Progenitor cell of endocrine pancreas (in vitro differentiated cells): ENCODE measurements at regions not wholly inside any gene's neighbourhood (a gene's known extent, or its start where the extent isn't known, plus 50 kb on each side); places are given as distances from the start of the nearest gene placed in this dataset.

Source experiments
- DNase-seq: peaks from one replicate; pipeline ENCODE4 v3.0.0; 2021; ENCODE audit warnings: low spot score; ENCODE audit not compliant: unreplicated experiment
- H3K27ac Mint-ChIP-seq: 2 replicates; pipeline ENCODE4 v1.8.0; 2021; ENCODE audit warnings: mild to moderate bottlenecking, moderate library complexity, mixed read lengths
- H3K27me3 Mint-ChIP-seq: 2 replicates; pipeline ENCODE4 v1.8.0; 2021; ENCODE audit warnings: mixed read lengths
- H3K36me3 Mint-ChIP-seq: 2 replicates; pipeline ENCODE4 v1.8.0; 2022; ENCODE audit warnings: mixed read lengths; ENCODE audit not compliant: insufficient read depth
- H3K4me1 Mint-ChIP-seq: 2 replicates; pipeline ENCODE4 v1.8.0; 2021; ENCODE audit warnings: low read depth, mixed read lengths
- H3K4me3 Mint-ChIP-seq: 2 replicates; pipeline ENCODE4 v1.8.0; 2021; ENCODE audit warnings: low read depth, mild to moderate bottlenecking, moderate library complexity, mixed read lengths
- H3K9me3 Mint-ChIP-seq: 2 replicates; pipeline ENCODE4 v1.8.0; 2021; ENCODE audit warnings: low read depth, mixed read lengths
- TF ChIP-seq, protein P1 (sequence below): fragments of 200-600 bp; sonication (generic); IDR thresholded peaks from one replicate; pipeline ENCODE4 v1.5.0; 2021; ENCODE audit warnings: antibody characterized with exemption, mild to moderate bottlenecking; ENCODE audit not compliant: unreplicated experiment

DNA sequence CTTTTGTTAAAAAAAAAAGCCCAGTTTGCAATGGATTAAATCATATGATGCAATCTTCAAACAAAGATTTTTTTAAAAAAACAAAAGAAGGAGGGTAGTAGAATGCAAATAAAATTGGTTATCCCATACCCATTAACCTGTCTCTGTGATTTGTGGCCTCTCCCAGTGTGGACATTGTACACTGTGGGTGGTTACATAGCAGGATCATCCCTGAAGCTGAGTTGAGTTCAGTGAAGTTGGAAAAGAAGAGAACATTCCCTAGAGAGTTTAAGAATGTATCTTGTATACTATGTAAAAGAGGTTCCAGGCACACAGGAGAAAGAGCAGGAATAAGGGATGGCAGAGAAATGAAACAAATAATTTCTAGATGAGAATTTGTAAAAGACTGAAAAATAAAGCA is 142.4 kb upstream of the SLC16A7 start:
- H3K9me3 Mint-ChIP-seq = no peaks in the 10 kb centered on the region
- no peaks in the 10 kb centered on the region for H3K36me3 Mint-ChIP-seq
- no peak for DNase-seq
- H3K4me1 Mint-ChIP-seq = peaks cover 5% of the 10 kb centered on the region
- no peak overlapping the region for H3K4me3 Mint-ChIP-seq
- H3K27me3 Mint-ChIP-seq = no peaks in the 10 kb centered on the region
- TF ChIP-seq, protein P1, sequence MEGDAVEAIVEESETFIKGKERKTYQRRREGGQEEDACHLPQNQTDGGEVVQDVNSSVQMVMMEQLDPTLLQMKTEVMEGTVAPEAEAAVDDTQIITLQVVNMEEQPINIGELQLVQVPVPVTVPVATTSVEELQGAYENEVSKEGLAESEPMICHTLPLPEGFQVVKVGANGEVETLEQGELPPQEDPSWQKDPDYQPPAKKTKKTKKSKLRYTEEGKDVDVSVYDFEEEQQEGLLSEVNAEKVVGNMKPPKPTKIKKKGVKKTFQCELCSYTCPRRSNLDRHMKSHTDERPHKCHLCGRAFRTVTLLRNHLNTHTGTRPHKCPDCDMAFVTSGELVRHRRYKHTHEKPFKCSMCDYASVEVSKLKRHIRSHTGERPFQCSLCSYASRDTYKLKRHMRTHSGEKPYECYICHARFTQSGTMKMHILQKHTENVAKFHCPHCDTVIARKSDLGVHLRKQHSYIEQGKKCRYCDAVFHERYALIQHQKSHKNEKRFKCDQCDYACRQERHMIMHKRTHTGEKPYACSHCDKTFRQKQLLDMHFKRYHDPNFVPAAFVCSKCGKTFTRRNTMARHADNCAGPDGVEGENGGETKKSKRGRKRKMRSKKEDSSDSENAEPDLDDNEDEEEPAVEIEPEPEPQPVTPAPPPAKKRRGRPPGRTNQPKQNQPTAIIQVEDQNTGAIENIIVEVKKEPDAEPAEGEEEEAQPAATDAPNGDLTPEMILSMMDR = no peak
- H3K27ac Mint-ChIP-seq = no peak overlapping the region

DNA sequence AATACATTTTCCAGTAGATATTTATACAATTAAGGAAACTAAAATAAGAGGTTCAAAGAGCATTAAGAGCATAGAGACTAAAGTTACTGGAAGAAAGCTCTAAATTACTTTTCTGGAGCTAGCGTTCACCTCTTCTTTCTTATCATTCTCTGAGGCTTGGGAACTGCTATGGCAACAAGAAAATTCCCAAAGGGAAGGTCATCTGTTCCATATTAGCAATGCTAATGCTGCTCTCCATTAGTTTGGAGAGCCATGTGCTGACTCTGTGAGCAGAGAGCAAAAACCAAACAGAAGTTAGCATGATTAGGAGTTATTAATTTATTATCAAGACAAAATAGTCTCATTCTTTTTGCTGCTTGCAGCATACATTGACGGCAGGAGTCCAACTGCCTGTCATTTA is 143.1 kb upstream of the SLC16A7 start:
- peaks cover 5% of the 10 kb centered on the region for H3K4me1 Mint-ChIP-seq
- TF ChIP-seq, protein P1 = no peak
- H3K36me3 Mint-ChIP-seq = no peaks in the 10 kb centered on the region
- H3K27me3 Mint-ChIP-seq = no peaks in the 10 kb centered on the region
- no peak overlapping the region for H3K27ac Mint-ChIP-seq
- H3K4me3 Mint-ChIP-seq = no peak overlapping the region
- no peaks in the 10 kb centered on the region for H3K9me3 Mint-ChIP-seq
- no peak for DNase-seq

DNA sequence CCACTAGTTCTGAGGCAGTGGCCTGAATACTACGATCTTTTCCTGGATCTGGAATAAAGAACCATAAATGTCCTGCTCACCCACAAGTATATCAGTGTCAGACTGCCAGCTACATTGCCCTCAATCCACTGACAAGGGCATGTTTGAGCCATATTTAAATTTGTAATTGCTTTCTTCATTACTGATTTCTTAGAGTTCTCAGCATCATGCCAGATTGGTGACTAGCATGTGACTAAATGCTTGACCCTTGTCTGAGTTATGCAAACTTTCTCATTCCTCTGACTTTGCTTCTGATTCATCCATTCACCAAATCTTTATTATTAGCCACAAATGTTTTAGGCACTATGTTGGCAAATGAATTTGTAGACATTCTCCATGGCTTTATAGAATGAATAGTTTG is 143.6 kb upstream of the SLC16A7 start:
- no peak overlapping the region for H3K4me3 Mint-ChIP-seq
- peaks cover 5% of the 10 kb centered on the region for H3K4me1 Mint-ChIP-seq
- H3K36me3 Mint-ChIP-seq = no peaks in the 10 kb centered on the region
- no peak for DNase-seq
- no peaks in the 10 kb centered on the region for H3K9me3 Mint-ChIP-seq
- TF ChIP-seq, protein P1 = no peak
- H3K27ac Mint-ChIP-seq = no peak overlapping the region
- no peaks in the 10 kb centered on the region for H3K27me3 Mint-ChIP-seq

DNA sequence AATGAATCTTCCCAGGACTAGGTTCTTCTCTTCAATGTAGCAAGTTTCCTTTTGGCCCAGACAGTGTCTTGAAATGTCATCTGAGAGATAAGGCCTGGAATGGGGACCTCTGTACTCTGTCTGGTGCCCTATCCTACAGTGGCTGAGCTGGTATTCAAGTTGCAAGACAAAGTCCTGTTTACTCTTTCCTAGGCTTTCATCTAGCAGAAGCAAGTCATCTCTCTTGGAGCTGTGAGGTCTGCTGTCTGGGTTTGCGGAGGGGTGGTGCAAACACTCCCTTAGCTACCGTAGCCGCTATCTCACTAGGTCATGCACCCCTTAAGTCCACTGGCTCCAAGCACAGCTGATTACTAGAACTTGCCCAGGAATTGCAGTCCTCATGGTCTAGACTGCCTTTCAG is 149.7 kb upstream of the SLC16A7 start:
- peaks cover 17% of the 10 kb centered on the region for H3K9me3 Mint-ChIP-seq
- no peak overlapping the region for H3K27ac Mint-ChIP-seq
- H3K36me3 Mint-ChIP-seq = peaks cover 2% of the 10 kb centered on the region
- DNase-seq = no peak
- TF ChIP-seq, protein P1 = no peak
- no peak overlapping the region for H3K4me3 Mint-ChIP-seq
- H3K27me3 Mint-ChIP-seq = no peaks in the 10 kb centered on the region
- H3K4me1 Mint-ChIP-seq = no peaks in the 10 kb centered on the region

DNA sequence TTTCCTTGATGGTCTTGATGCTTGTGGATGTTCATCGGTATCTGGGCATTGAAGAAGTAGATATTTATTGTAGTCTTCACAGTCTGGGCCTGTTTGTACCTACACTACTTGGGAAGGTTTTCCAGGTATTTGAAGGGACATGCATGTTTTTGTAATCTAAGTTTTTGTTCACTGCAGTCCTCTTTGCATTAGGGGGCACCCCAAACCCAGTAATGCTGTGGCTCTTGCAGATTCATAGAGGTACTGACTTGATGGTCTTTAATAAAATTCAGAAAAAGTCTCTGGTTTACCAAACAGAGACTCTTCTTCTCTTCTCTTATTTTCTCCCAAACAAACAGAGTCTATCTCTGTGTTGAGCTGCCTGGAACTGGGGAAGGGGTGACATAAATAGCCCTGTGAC is 150.9 kb upstream of the SLC16A7 start:
- no peaks in the 10 kb centered on the region for H3K27me3 Mint-ChIP-seq
- H3K36me3 Mint-ChIP-seq = peaks cover 7% of the 10 kb centered on the region
- no peak for DNase-seq
- H3K4me1 Mint-ChIP-seq = no peaks in the 10 kb centered on the region
- TF ChIP-seq, protein P1 = peak; percentile 20
- peaks cover 25% of the 10 kb centered on the region for H3K9me3 Mint-ChIP-seq
- no peak overlapping the region for H3K4me3 Mint-ChIP-seq
- H3K27ac Mint-ChIP-seq = no peak overlapping the region
